ENCODE measurements at regions not wholly inside any gene's neighbourhood (a gene's known extent, or its start where the extent isn't known, plus 50 kb on each side); places are given as distances from the start of the nearest gene placed in this dataset.

GRCh38 chr14:27148143-27148542 lies 550.3 kb upstream of the NOVA1 start:
- BruUV-seq (replicated peaks) = no TSS peak
- Histone ChIP-seq H4K20me1 (ENCODE audit: insufficient read depth, low read length) (no peaks in the 10 kb centered on the region), H3K4me1 (ENCODE audit: control insufficient read depth, insufficient read depth, low read length) (no peaks in the 10 kb centered on the region), H3K9ac (ENCODE audit: low read depth, low read length) (no peak overlapping the region), H3K9me3 (ENCODE audit: control insufficient read depth, insufficient read depth, low read length) (peaks cover 10% of the 10 kb centered on the region), H2BK15ac (ENCODE audit: low read depth, low read length) (no peak overlapping the region), H4K5ac (ENCODE audit: low read depth, low read length) (no peak overlapping the region), H2AK5ac (ENCODE audit: low read depth, low read length) (no peak overlapping the region), H3K14ac (replicated peaks; ENCODE audit: low read depth, low read length) (no peak overlapping the region), H3K56ac (ENCODE audit: extremely low read depth, insufficient read depth, low read length) (no peak overlapping the region), H2BK5ac (ENCODE audit: low read depth, low read length, poor library complexity, severe bottlenecking) (no peak overlapping the region), H3K4ac (ENCODE audit: low read depth, low read length) (no peak overlapping the region), H2AFZ (replicated peaks; ENCODE audit: low read length, poor library complexity) (no peak overlapping the region), H3K23ac (ENCODE audit: low read depth, low read length) (no peak overlapping the region), H3K9me1 (ENCODE audit: insufficient read depth, low read length) (no peaks in the 10 kb centered on the region), H4K8ac (ENCODE audit: low read depth in 2 of 2, low read length in 2 of 2) (no peak overlapping the region), H3K27ac (ENCODE audit: insufficient read depth, low read length) (no peak overlapping the region), H3K4me3 (ENCODE audit: insufficient read depth, low read depth, low read length) (no peak overlapping the region), H2AK9ac (replicated peaks; ENCODE audit: low read depth, low read length, poor library complexity) (no peak overlapping the region), H2BK120ac (ENCODE audit: low read depth, low read length) (no peak overlapping the region), H2BK20ac (ENCODE audit: low read depth, low read length) (no peak overlapping the region), H3K79me1 (ENCODE audit: low read depth in 1 of 2, low read length in 2 of 2) (no peaks in the 10 kb centered on the region), H4K91ac (ENCODE audit: insufficient read depth, low read depth, low read length) (no peak overlapping the region), H3K4me2 (ENCODE audit: low read depth, low read length) (no peak overlapping the region), H3K36me3 (ENCODE audit: control insufficient read depth, insufficient read depth, low read length) (no peaks in the 10 kb centered on the region), H3K27me3 (ENCODE audit: control insufficient read depth, insufficient read depth, low read length) (no peaks in the 10 kb centered on the region), H3K18ac (ENCODE audit: low read depth, low read length) (no peak overlapping the region)
- ChIA-PET CTCF (no interaction called here), POLR2A (ENCODE audit: unreplicated experiment) (no interaction called here)
- no peak for ATAC-seq (ENCODE audit: low read depth)
- in situ Hi-C loops (cut with MboI; ENCODE audit: low sequenced_read_pairs) (no loop called here), dilution Hi-C loops (cut with HindIII; ENCODE audit: low sequenced_read_pairs, unreplicated experiment) (no loop called here), intact Hi-C loops (cut with micrococcal nuclease) (no loop called here)
- TF ChIP-seq CHD1 (IDR thresholded peaks at IDR 0.05; ENCODE audit: low read depth, low read length) (no peak), USF2 (IDR thresholded peaks at IDR 0.05; ENCODE audit: low read depth, low read length) (no peak), MAZ (IDR thresholded peaks at IDR 0.05; ENCODE audit: borderline replicate concordance, low read depth, low read length) (no peak), FOS (IDR thresholded peaks at IDR 0.05; ENCODE audit: low read depth, low read length) (no peak), RCOR1 (IDR thresholded peaks at IDR 0.05; ENCODE audit: insufficient replicate concordance, low read length) (no peak), SMC3 (IDR thresholded peaks at IDR 0.05; ENCODE audit: low read depth, low read length) (no peak), MXI1 (IDR thresholded peaks at IDR 0.05; ENCODE audit: borderline replicate concordance, low read depth, low read length) (no peak)
- TF ChIP-seq, protein P1, sequence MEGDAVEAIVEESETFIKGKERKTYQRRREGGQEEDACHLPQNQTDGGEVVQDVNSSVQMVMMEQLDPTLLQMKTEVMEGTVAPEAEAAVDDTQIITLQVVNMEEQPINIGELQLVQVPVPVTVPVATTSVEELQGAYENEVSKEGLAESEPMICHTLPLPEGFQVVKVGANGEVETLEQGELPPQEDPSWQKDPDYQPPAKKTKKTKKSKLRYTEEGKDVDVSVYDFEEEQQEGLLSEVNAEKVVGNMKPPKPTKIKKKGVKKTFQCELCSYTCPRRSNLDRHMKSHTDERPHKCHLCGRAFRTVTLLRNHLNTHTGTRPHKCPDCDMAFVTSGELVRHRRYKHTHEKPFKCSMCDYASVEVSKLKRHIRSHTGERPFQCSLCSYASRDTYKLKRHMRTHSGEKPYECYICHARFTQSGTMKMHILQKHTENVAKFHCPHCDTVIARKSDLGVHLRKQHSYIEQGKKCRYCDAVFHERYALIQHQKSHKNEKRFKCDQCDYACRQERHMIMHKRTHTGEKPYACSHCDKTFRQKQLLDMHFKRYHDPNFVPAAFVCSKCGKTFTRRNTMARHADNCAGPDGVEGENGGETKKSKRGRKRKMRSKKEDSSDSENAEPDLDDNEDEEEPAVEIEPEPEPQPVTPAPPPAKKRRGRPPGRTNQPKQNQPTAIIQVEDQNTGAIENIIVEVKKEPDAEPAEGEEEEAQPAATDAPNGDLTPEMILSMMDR (conservative IDR thresholded peaks at IDR 0.05; ENCODE audit: low read depth, low read length) = no peak
- TF ChIP-seq, protein P2, sequence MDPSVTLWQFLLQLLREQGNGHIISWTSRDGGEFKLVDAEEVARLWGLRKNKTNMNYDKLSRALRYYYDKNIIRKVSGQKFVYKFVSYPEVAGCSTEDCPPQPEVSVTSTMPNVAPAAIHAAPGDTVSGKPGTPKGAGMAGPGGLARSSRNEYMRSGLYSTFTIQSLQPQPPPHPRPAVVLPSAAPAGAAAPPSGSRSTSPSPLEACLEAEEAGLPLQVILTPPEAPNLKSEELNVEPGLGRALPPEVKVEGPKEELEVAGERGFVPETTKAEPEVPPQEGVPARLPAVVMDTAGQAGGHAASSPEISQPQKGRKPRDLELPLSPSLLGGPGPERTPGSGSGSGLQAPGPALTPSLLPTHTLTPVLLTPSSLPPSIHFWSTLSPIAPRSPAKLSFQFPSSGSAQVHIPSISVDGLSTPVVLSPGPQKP (IDR thresholded peaks at IDR 0.05; ENCODE audit: borderline replicate concordance, low read depth, low read length) = no peak
- no peak for DNase-seq

Data from IMR-90 (cell line).